Kidney (tissue), 13 donors: ENCODE measurements at regions not wholly inside any gene's neighbourhood (a gene's known extent, or its start where the extent isn't known, plus 50 kb on each side); places are given as distances from the start of the nearest gene placed in this dataset.

Experiments
- DNase-seq, 5 donors: peaks; one replicate each; pipeline ENCODE4 v3.0.0-alpha.2; 2013 to 2020
- FAIRE-seq: peaks from 2 replicates; lab custom pipeline; 2012; peaks lifted over from hg19 to GRCh38; lab: Jason Lieb, UNC
- H3K27ac ChIP-seq, 2 donors: one replicate each; pipeline ENCODE4 v1.7.0; 2013; ENCODE audit warnings: low read depth in 2 of 2, low read length in 2 of 2, inconsistent platforms in 1 of 2
- H3K27me3 ChIP-seq: one replicate; pipeline ENCODE4 v1.7.1; 2013; ENCODE audit warnings: low read length, inconsistent platforms; ENCODE audit not compliant: control insufficient read depth, insufficient read depth
- H3K36me3 ChIP-seq, 3 donors: one replicate each; pipeline versions ENCODE4 v1.7.0 to v1.7.1; 2013; ENCODE audit warnings: low read length in 3 of 3, control low read depth in 1 of 3, inconsistent platforms in 1 of 3; ENCODE audit not compliant: insufficient read depth in 3 of 3, control insufficient read depth in 2 of 3
- H3K4me1 ChIP-seq, 3 donors: one replicate each; pipeline versions ENCODE4 v1.7.0 to v1.7.1; 2013; ENCODE audit warnings: low read length in 3 of 3, inconsistent platforms in 1 of 3, low read depth in 1 of 3; ENCODE audit not compliant: control insufficient read depth in 2 of 3, insufficient read depth in 2 of 3
- H3K4me3 ChIP-seq, 3 donors: one replicate each; pipeline versions ENCODE4 v1.7.0 to v1.8.1; 2013; ENCODE audit warnings: low read length in 3 of 3, control low read depth in 1 of 3, inconsistent platforms in 1 of 3
- H3K9ac ChIP-seq, 3 donors: one replicate each; pipeline versions ENCODE4 v1.7.0 to v1.7.1; 2013; ENCODE audit warnings: low read length in 3 of 3, control low read depth in 1 of 3, inconsistent platforms in 1 of 3
- H3K9me3 ChIP-seq, 3 donors: one replicate each; pipeline versions ENCODE4 v1.7.0 to v1.7.1; 2013; ENCODE audit warnings: low read length in 3 of 3, control low read depth in 1 of 3, inconsistent platforms in 1 of 3; ENCODE audit not compliant: control insufficient read depth in 2 of 3, insufficient read depth in 1 of 3
- CTCF ChIP-seq: IDR thresholded peaks from 3 replicates; pipeline ENCODE4 v1.5.1; 2012; ENCODE audit warnings: mild to moderate bottlenecking, moderate library complexity, borderline replicate concordance; ENCODE audit not compliant: insufficient read depth; ENCODE audit errors: extremely low read depth
- intact Hi-C: fragments of 100-400 bp; cut with DNase I; formaldehyde crosslinking; loops from one replicate; pipeline ENCODE4 v1.11.1; 2022
- donor health status: control.
- donor health status: control.
- donor health status: control.
- donor health status: control.
- donor health status: control.
- donor health status: DM: yes; HTN: yes; CAD: no.
- donor health status: Normal renal cell carcinoma (clear cell type).

GRCh38 chr3:194083637-194084224, 52.2 kb upstream of the HES1 start:
- Histone ChIP-seq H3K9ac (no peak overlapping the region), H3K27ac (no peak overlapping the region), H3K9me3 (no peaks in the 10 kb centered on the region), H3K4me3 (no peak overlapping the region), H3K27me3 (no peaks in the 10 kb centered on the region), H3K4me1 (peaks cover 0 to 9% (median 0%) of the 10 kb centered on the region in 3 donors), H3K36me3 (no peaks in the 10 kb centered on the region)
- intact Hi-C loops, result no loop called here
- no peak for TF ChIP-seq CTCF
- DNase-seq, result peak in 2 of 5 donors; percentile 40 to 50
- FAIRE-seq, result no peak

- no peak for FAIRE-seq
- H3K4me3 ChIP-seq, result no peak overlapping the region
- peak in 1 of 5 donors; percentile 26 for DNase-seq
- no peak overlapping the region for H3K9ac ChIP-seq
- no peak for TF ChIP-seq CTCF
- intact Hi-C loops, result no loop called here
- H3K27me3 ChIP-seq, result no peaks in the 10 kb centered on the region
- no peaks in the 10 kb centered on the region for H3K36me3 ChIP-seq
- H3K27ac ChIP-seq, result no peak overlapping the region
- H3K9me3 ChIP-seq, result no peaks in the 10 kb centered on the region
- peaks cover 0 to 11% (median 1%) of the 10 kb centered on the region in 3 donors for H3K4me1 ChIP-seq
Observed at GRCh38 chr3:194084284-194084683, 51.7 kb upstream of the HES1 start.
